ENCODE measurements at regions not wholly inside any gene's neighbourhood (a gene's known extent, or its start where the extent isn't known, plus 50 kb on each side); places are given as distances from the start of the nearest gene placed in this dataset.

- Histone ChIP-seq H3K4me1 (ENCODE audit: low read length) (no peaks in the 10 kb centered on the region), H3K79me2 (ENCODE audit: low read length) (no peaks in the 10 kb centered on the region), H4K20me1 (ENCODE audit: insufficient read depth, low read length) (no peaks in the 10 kb centered on the region), H3K9me3 (ENCODE audit: insufficient read depth, low read length) (no peaks in the 10 kb centered on the region), H3K4me2 (ENCODE audit: low read length) (no peak overlapping the region), H3K27me3 (ENCODE audit: low read depth, low read length) (no peaks in the 10 kb centered on the region), H2AFZ (ENCODE audit: low read depth, low read length) (no peak overlapping the region), H3K4me3 (ENCODE audit: low read length) (no peak overlapping the region), H3K9ac (ENCODE audit: low read length) (no peak overlapping the region), H3K27ac (ENCODE audit: low read length) (no peak overlapping the region), H3K36me3 (replicated peaks; ENCODE audit: low read depth, low read length) (no peaks in the 10 kb centered on the region)
- no peak for TF ChIP-seq EZH2phosphoT487 (IDR thresholded peaks at IDR 0.05; ENCODE audit: low read depth)
- TF ChIP-seq CTCF (IDR thresholded peaks at IDR 0.05; ENCODE audit: low read depth, low read length) = no peak
These were observed 322.8 kb downstream of the SPATA17 start for GRCh38 chr1:217953922-217954321.

GRCh38 chr1:217955723-217956122 is 324.6 kb downstream of the SPATA17 start:
- H3K9me3 ChIP-seq (ENCODE audit: insufficient read depth, low read length) = no peaks in the 10 kb centered on the region
- TF ChIP-seq EZH2phosphoT487 (IDR thresholded peaks at IDR 0.05; ENCODE audit: low read depth) (no peak), CTCF (IDR thresholded peaks at IDR 0.05; ENCODE audit: low read depth, low read length) (no peak)
- no peak overlapping the region for H3K4me2 ChIP-seq (ENCODE audit: low read length)
- H2AFZ ChIP-seq (ENCODE audit: low read depth, low read length) = no peak overlapping the region
- no peak overlapping the region for H3K27ac ChIP-seq (ENCODE audit: low read length)
- no peaks in the 10 kb centered on the region for H3K79me2 ChIP-seq (ENCODE audit: low read length)
- H3K4me3 ChIP-seq (ENCODE audit: low read length) = no peak overlapping the region
- no peaks in the 10 kb centered on the region for H3K36me3 ChIP-seq (replicated peaks; ENCODE audit: low read depth, low read length)
- H3K4me1 ChIP-seq (ENCODE audit: low read length) = no peaks in the 10 kb centered on the region
- no peaks in the 10 kb centered on the region for H4K20me1 ChIP-seq (ENCODE audit: insufficient read depth, low read length)
- H3K27me3 ChIP-seq (ENCODE audit: low read depth, low read length) = no peaks in the 10 kb centered on the region
- no peak overlapping the region for H3K9ac ChIP-seq (ENCODE audit: low read length)

GRCh38 chr1:217965156-217965786 is 319.8 kb upstream of the RRP15 start:
- no peaks in the 10 kb centered on the region for H3K9me3 ChIP-seq (ENCODE audit: insufficient read depth, low read length)
- no peak overlapping the region for H3K4me2 ChIP-seq (ENCODE audit: low read length)
- H3K27ac ChIP-seq (ENCODE audit: low read length) = no peak overlapping the region
- H3K27me3 ChIP-seq (ENCODE audit: low read depth, low read length) = no peaks in the 10 kb centered on the region
- no peak overlapping the region for H3K9ac ChIP-seq (ENCODE audit: low read length)
- no peaks in the 10 kb centered on the region for H4K20me1 ChIP-seq (ENCODE audit: insufficient read depth, low read length)
- H3K4me3 ChIP-seq (ENCODE audit: low read length) = no peak overlapping the region
- TF ChIP-seq EZH2phosphoT487 (IDR thresholded peaks at IDR 0.05; ENCODE audit: low read depth) (no peak), CTCF (IDR thresholded peaks at IDR 0.05; ENCODE audit: low read depth, low read length) (no peak)
- H3K79me2 ChIP-seq (ENCODE audit: low read length) = no peaks in the 10 kb centered on the region
- no peaks in the 10 kb centered on the region for H3K4me1 ChIP-seq (ENCODE audit: low read length)
- H3K36me3 ChIP-seq (replicated peaks; ENCODE audit: low read depth, low read length) = no peaks in the 10 kb centered on the region
- no peak overlapping the region for H2AFZ ChIP-seq (ENCODE audit: low read depth, low read length)

- H3K4me2 ChIP-seq (ENCODE audit: low read length) = no peak overlapping the region
- H4K20me1 ChIP-seq (ENCODE audit: insufficient read depth, low read length) = no peaks in the 10 kb centered on the region
- no peaks in the 10 kb centered on the region for H3K79me2 ChIP-seq (ENCODE audit: low read length)
- H3K9me3 ChIP-seq (ENCODE audit: insufficient read depth, low read length) = no peaks in the 10 kb centered on the region
- H3K4me1 ChIP-seq (ENCODE audit: low read length) = no peaks in the 10 kb centered on the region
- no peak overlapping the region for H3K27ac ChIP-seq (ENCODE audit: low read length)
- H3K27me3 ChIP-seq (ENCODE audit: low read depth, low read length) = no peaks in the 10 kb centered on the region
- H3K9ac ChIP-seq (ENCODE audit: low read length) = no peak overlapping the region
- no peak for TF ChIP-seq EZH2phosphoT487 (IDR thresholded peaks at IDR 0.05; ENCODE audit: low read depth)
- no peak for TF ChIP-seq CTCF (IDR thresholded peaks at IDR 0.05; ENCODE audit: low read depth, low read length)
- H2AFZ ChIP-seq (ENCODE audit: low read depth, low read length) = no peak overlapping the region
- H3K4me3 ChIP-seq (ENCODE audit: low read length) = no peak overlapping the region
- no peaks in the 10 kb centered on the region for H3K36me3 ChIP-seq (replicated peaks; ENCODE audit: low read depth, low read length)
These were observed 317.0 kb upstream of the RRP15 start for GRCh38 chr1:217968085-217968484.
